ENCODE measurements at regions not wholly inside any gene's neighbourhood (a gene's known extent, or its start where the extent isn't known, plus 50 kb on each side); places are given as distances from the start of the nearest gene placed in this dataset.

DNA sequence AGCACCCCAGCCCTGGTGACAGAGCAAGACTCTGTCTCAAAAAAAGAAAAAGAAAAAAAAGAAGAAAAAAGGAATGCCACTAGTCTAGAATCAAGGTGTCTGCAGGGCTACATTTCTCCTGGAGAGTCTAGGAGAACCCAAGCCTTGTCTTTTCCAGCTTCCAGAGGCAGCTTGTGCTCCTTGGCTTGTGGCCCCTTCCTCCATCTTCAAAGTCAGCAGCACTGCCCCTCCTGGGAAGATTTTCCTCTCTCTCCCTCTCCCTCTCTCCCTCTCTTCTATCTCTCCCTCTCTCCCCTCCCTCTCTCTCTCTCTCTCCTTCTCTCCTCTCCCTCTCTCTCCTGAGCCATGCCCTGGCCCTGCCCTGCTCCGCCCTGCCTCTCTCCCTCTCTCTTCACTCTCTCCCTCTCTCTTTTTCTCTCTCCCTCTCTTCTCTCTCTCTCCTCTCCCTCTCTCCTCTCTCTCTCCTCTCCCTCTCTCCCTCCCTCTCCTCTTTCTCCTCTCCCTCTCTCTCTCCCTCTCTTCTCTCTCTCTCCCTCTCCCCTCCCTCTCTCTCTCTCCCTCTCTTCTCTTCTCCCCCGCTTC, 97.7 kb upstream of the FGF3 start:
- H3K4me1 ChIP-seq (ENCODE audit: control insufficient read depth, insufficient read depth, low read length): peaks cover 24% of the 10 kb centered on the region
- H3K27me3 ChIP-seq (ENCODE audit: control insufficient read depth, insufficient read depth, low read length): peaks cover 21% of the 10 kb centered on the region
- no peak for DNase-seq (ENCODE audit: low read depth in 4 of 6, low spot score in 6 of 6)
- no peaks in the 10 kb centered on the region for H3K36me3 ChIP-seq (ENCODE audit: control insufficient read depth, insufficient read depth, low read length)
- no peak overlapping the region for H3K27ac ChIP-seq (ENCODE audit: low read depth, low read length)
- no peaks in the 10 kb centered on the region for H3K9me3 ChIP-seq (ENCODE audit: control insufficient read depth, insufficient read depth, low read length)
- no peak overlapping the region for H3K4me3 ChIP-seq (ENCODE audit: low read depth, low read length)
- 81% methylated on average over 2 of the region's 2 CpGs for WGBS (ENCODE audit: insufficient coverage)

DNA sequence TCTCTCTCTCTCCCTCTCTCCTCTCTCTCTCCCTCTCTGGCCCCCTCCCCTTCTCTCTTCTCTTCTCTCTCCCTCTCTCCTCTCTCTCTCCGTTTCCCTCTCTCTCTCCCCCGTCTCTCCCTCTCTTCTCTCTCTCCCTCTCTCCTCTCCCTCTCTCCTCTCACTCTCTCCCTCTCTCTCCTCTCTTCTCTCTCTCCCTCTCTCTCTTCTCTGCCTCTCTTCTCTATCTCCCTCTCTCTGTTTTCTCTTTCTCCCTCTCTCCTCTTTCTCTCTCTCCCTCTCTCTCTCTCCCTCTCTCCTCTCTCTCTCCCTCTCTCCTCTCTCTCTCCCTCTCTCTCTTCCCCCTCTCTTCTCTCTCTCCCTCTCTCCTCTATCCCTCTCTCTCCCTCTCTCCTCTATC, 98.3 kb upstream of the FGF3 start:
- H3K27ac ChIP-seq (ENCODE audit: low read depth, low read length): no peak overlapping the region

DNA sequence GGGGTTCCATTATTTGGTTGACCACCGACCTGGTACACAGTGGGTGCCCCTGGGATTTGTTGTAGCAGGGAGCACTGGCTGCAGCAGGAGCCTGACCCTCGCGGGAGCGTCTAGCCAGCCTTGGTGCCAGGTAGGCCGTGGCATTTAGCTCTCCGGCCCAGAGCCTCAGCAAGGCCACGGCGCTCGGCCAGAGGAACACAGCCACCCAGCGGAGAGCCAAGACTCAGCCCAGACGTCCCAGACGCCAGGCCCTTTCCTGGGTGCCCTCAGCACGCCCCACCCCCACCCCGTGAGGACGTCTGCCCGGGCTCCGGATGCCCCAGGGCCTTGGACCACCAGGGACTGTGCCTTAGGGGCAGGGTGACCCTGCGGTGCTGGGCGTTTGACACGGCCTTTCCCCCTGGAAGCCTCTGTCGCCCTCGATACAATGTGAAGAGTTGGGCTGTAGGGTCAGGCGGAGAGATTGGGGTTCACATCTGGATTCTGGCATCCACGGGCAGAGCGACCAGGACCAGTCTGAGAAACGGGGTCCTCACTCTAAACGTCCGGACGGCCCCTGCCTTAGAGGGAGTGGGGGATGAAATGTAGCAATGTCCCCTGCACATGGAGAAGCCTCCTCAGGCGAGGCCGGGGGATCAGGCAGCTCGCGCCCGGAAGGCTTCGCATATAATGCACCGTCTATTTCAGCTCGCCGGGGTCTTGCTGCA, 99.2 kb upstream of the FGF3 start:
- WGBS (ENCODE audit: insufficient coverage): 56% methylated on average over 35 of the region's 38 CpGs
- H3K9me3 ChIP-seq (ENCODE audit: control insufficient read depth, insufficient read depth, low read length): no peaks in the 10 kb centered on the region
- H3K27me3 ChIP-seq (ENCODE audit: control insufficient read depth, insufficient read depth, low read length): peaks cover 21% of the 10 kb centered on the region
- no peaks in the 10 kb centered on the region for H3K36me3 ChIP-seq (ENCODE audit: control insufficient read depth, insufficient read depth, low read length)
- H3K4me3 ChIP-seq (ENCODE audit: low read depth, low read length): no peak overlapping the region
- peaks cover 24% of the 10 kb centered on the region for H3K4me1 ChIP-seq (ENCODE audit: control insufficient read depth, insufficient read depth, low read length)
- H3K27ac ChIP-seq (ENCODE audit: low read depth, low read length): no peak overlapping the region
- no peak for DNase-seq (ENCODE audit: low read depth in 4 of 6, low spot score in 6 of 6)

More for the DNA sequence above, 98.3 kb upstream of the FGF3 start:
- WGBS (ENCODE audit: insufficient coverage): 49% methylated on average over 2 of the region's 2 CpGs
- no peak overlapping the region for H3K4me3 ChIP-seq (ENCODE audit: low read depth, low read length)
- H3K27me3 ChIP-seq (ENCODE audit: control insufficient read depth, insufficient read depth, low read length): peaks cover 21% of the 10 kb centered on the region
- no peaks in the 10 kb centered on the region for H3K9me3 ChIP-seq (ENCODE audit: control insufficient read depth, insufficient read depth, low read length)
- H3K36me3 ChIP-seq (ENCODE audit: control insufficient read depth, insufficient read depth, low read length): no peaks in the 10 kb centered on the region
- peaks cover 24% of the 10 kb centered on the region for H3K4me1 ChIP-seq (ENCODE audit: control insufficient read depth, insufficient read depth, low read length)
- DNase-seq (ENCODE audit: low read depth in 4 of 6, low spot score in 6 of 6): no peak

DNA sequence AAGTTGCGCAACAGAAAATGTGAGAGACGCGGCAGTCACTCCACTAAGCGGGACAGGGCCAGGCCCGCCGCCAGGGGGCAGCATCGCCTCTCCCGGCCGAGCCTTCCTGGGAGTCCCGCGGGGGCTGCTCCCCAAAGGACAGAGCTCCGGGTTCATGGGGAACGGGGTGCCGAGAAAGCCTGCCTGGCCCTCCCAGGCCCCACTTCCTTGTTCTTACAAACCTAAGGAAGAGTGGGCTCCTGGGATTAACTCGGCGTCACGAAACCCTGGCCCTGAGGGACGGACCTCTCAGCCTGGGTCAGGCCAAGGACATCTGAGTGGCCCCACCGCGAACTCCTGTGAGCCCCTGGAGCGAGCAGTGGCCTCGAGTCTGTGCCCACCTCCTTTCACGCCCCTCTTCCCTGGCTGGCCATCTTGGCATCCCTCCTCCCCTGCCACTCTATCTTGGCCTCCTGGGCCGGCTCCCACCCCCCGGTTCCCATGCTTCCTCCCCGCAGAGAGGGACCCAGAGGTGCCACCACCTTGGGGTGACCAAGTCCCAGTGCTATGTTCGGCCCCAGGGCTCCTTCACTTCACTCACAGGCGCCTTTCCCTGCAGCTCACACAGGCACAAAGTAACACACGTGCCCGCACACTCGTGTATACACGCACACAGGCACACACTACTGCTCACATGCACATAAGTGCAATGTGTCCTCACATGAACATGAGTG, 99.9 kb upstream of the FGF3 start:
- Histone ChIP-seq H3K4me3 (ENCODE audit: low read depth, low read length) (no peak overlapping the region), H3K27ac (ENCODE audit: low read depth, low read length) (no peak overlapping the region)
- 39% methylated on average over 32 of the region's 32 CpGs for WGBS (ENCODE audit: insufficient coverage)

DNA sequence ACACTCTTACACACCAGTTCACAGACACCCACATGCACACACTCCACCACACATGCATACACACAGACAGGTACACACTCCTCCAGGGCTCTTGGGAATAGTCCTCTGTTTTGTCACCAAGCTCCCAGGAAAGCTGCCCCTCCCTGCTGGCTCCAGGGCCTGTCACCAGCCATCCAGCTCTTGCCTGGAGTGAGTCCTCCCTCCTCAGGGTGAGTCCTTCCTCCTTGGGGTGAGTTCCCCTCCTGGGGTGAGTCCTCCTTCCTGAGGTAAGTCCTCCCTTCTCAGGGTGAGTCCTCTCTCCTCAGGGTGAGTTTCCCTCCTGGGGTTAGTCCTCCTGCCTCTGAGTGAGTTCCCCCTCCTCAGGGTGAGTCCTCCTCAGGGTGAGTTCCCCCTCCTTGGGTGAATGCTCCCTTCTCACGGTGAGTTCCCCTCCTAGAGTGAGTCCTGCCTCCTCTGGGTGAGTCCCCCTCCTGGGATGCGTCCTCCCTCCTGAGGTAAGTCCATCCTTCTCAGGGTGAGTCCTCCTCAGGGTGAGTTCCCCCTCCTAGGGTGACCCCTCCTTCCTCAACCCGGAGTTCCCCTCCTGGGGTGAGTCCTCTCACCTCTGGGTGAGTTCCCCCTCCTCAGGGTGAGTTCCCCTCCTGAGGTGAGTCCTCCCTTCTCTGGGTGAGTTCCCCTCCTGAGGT, 100.6 kb upstream of the FGF3 start:
- no peak overlapping the region for H3K27ac ChIP-seq (ENCODE audit: low read depth, low read length)
- H3K4me1 ChIP-seq (ENCODE audit: control insufficient read depth, insufficient read depth, low read length): peaks cover 23% of the 10 kb centered on the region
- peaks cover 17% of the 10 kb centered on the region for H3K27me3 ChIP-seq (ENCODE audit: control insufficient read depth, insufficient read depth, low read length)
- DNase-seq (ENCODE audit: low read depth in 4 of 6, low spot score in 6 of 6): no peak
- no peak overlapping the region for H3K4me3 ChIP-seq (ENCODE audit: low read depth, low read length)
- 77% methylated on average over 2 of the region's 3 CpGs for WGBS (ENCODE audit: insufficient coverage)
- H3K9me3 ChIP-seq (ENCODE audit: control insufficient read depth, insufficient read depth, low read length): no peaks in the 10 kb centered on the region
- H3K36me3 ChIP-seq (ENCODE audit: control insufficient read depth, insufficient read depth, low read length): no peaks in the 10 kb centered on the region

More for the DNA sequence above, 99.9 kb upstream of the FGF3 start:
- no peaks in the 10 kb centered on the region for H3K36me3 ChIP-seq (ENCODE audit: control insufficient read depth, insufficient read depth, low read length)
- DNase-seq (ENCODE audit: low read depth in 4 of 6, low spot score in 6 of 6): peak in 4 of 6 donors; percentile 17 to 78 (median 54)
- H3K4me1 ChIP-seq (ENCODE audit: control insufficient read depth, insufficient read depth, low read length): peaks cover 24% of the 10 kb centered on the region
- no peaks in the 10 kb centered on the region for H3K9me3 ChIP-seq (ENCODE audit: control insufficient read depth, insufficient read depth, low read length)
- peaks cover 19% of the 10 kb centered on the region for H3K27me3 ChIP-seq (ENCODE audit: control insufficient read depth, insufficient read depth, low read length)

DNA sequence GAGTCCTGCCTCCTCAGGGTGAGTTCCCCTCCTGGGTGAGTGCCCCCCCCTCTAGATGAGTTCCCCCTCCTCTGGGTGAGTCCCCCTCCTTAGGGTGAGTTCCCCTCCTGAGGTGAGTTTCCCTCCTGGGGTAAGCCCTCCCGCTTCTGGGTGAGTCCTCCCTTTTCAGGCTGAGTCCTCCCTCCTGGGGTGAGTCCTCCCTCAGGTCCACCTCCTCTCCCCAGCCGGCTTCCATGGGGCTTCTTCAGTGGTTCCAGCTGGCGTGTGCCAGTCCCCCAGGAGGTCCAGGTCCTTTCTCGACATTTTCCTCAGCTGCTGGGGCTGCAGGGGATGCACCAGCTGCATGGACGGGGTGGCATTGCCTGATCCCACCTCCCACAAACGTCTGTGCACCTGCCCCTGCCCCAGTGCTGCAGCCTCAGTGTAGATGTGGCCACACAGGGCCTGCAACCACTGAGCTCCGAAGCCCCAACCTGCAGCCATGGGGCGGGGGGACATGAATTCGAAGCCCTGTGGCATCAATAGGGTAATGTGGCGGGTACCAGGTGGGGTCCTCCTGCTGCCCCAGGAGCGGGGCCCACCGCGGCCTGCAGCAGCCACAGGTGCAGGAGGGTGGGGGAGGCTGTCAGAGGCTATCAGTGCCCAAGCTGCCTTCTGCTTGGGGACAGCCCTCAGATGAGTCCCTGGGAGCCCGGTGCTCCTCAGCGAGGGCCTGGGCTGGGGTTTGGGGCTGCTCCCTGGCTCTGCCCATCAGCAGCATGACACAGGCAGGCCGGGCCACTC, 101.3 kb upstream of the FGF3 start:
- Histone ChIP-seq H3K27ac (ENCODE audit: low read depth, low read length) (no peak overlapping the region), H3K27me3 (ENCODE audit: control insufficient read depth, insufficient read depth, low read length) (peaks cover 16% of the 10 kb centered on the region), H3K36me3 (ENCODE audit: control insufficient read depth, insufficient read depth, low read length) (no peaks in the 10 kb centered on the region), H3K4me3 (ENCODE audit: low read depth, low read length) (no peak overlapping the region), H3K9me3 (ENCODE audit: control insufficient read depth, insufficient read depth, low read length) (no peaks in the 10 kb centered on the region), H3K4me1 (ENCODE audit: control insufficient read depth, insufficient read depth, low read length) (peaks cover 20% of the 10 kb centered on the region)
- no peak for DNase-seq (ENCODE audit: low read depth in 4 of 6, low spot score in 6 of 6)
- WGBS (ENCODE audit: insufficient coverage): 76% methylated on average over 16 of the region's 16 CpGs

DNA sequence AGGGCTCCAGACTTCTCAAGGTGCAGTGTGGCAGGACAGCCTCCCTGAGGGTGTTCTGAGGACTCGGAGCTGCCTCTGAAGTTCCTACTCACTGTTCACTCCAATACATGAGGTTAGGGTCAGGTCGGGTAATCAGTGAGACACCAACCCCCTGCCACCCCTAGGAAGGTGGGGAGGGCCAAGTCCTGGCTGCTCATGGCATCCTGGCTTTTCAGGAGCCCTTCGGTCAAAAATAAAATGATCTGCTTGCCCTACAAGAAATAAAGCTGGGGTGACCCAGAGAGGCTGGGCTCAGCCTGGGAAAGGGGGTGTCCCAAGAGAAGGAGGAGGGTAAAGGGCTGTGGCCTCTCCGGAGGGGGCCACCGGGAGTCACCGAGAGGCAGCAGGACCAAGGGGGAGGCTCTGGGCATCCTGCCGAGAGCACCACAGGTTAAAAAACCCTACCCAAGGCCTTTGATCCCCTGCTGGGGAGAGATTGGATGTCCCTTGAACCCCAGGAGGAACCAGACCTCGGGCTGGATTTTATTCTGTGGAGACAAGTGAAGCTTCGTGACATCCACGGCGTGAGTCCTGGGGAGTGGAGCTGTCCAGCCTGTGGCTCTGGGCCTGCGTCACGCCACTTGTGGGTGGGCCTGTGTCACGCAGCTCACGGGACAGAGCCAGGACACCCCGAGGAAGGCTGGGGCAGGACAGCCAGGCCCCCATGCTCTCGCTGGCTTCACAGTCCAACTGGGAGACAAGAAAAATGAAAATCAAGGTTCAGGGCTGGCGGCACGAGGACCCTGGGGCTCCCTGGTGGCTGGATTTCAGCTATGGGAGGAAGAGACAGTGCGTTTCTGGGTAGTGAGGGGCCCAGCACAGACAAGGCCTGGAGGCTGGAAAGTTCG, 102.2 kb upstream of the FGF3 start:
- H3K27me3 ChIP-seq (ENCODE audit: control insufficient read depth, insufficient read depth, low read length): peaks cover 14% of the 10 kb centered on the region
- WGBS (ENCODE audit: insufficient coverage): 79% methylated on average over 15 of the region's 21 CpGs
- H3K9me3 ChIP-seq (ENCODE audit: control insufficient read depth, insufficient read depth, low read length): no peaks in the 10 kb centered on the region
- no peak overlapping the region for H3K27ac ChIP-seq (ENCODE audit: low read depth, low read length)
- DNase-seq (ENCODE audit: low read depth in 4 of 6, low spot score in 6 of 6): no peak
- H3K4me3 ChIP-seq (ENCODE audit: low read depth, low read length): no peak overlapping the region
- H3K4me1 ChIP-seq (ENCODE audit: control insufficient read depth, insufficient read depth, low read length): peaks cover 21% of the 10 kb centered on the region
- H3K36me3 ChIP-seq (ENCODE audit: control insufficient read depth, insufficient read depth, low read length): no peaks in the 10 kb centered on the region

DNA sequence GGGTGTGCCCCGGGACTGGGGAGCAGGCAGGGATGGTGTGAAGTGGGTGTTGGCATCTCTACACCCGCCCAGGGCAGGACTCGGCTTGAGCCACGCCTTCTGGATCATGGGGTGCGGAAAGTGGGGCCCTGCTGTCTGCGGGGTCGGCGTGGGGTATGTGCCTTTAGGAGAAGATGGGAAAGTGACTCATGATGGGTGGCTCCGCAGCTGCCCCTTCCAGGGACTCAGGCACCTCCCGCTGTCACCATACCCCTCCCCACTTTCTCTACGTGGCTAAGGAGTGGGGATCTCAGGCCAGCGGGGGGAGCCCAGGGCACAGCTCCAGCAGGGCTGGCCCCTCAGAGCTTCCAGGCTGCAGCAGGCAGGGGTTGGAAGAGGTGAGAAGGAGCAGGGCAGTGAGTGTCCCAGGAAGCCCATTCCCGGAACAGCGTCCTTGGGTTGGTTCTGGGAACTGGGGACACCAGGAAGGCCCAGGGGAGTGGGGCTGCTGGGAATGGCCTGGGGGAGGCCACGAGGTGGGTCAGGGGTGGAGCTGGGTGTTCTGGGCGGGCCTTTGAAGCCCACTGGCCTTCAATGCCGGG, 102.9 kb upstream of the FGF3 start:
- H3K27ac ChIP-seq (ENCODE audit: low read depth, low read length): no peak overlapping the region
- H3K27me3 ChIP-seq (ENCODE audit: control insufficient read depth, insufficient read depth, low read length): peaks cover 14% of the 10 kb centered on the region
- no peak for DNase-seq (ENCODE audit: low read depth in 4 of 6, low spot score in 6 of 6)
- WGBS (ENCODE audit: insufficient coverage): 88% methylated on average over 10 of the region's 17 CpGs
- H3K4me3 ChIP-seq (ENCODE audit: low read depth, low read length): no peak overlapping the region
- H3K9me3 ChIP-seq (ENCODE audit: control insufficient read depth, insufficient read depth, low read length): no peaks in the 10 kb centered on the region
- peaks cover 23% of the 10 kb centered on the region for H3K4me1 ChIP-seq (ENCODE audit: control insufficient read depth, insufficient read depth, low read length)
- no peaks in the 10 kb centered on the region for H3K36me3 ChIP-seq (ENCODE audit: control insufficient read depth, insufficient read depth, low read length)

Measured in spinal cord (tissue), 9 donors.